ENCODE measurements at regions not wholly inside any gene's neighbourhood (a gene's known extent, or its start where the extent isn't known, plus 50 kb on each side); places are given as distances from the start of the nearest gene placed in this dataset.

DNA sequence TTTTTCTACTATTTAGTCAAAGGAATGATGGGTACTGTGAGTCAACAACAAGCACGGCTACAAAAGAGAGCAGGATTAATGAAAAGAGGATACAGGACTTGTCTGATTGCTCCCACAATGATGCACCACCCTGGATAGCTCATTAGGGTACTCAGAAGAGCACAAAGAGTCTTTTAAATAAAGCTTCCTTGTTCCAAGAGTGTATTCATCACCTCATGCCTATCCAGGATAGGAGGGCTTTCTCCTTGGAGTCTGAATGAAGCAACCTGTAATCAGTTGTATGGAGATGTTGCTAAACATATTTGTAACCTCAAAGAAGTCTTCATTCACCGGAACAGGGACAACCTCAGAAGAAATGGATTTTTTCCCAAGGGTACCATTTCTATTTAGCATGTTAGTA lies 219.5 kb upstream of the TMEM161B start:
- no peak for TF ChIP-seq EZH2 (IDR thresholded peaks at IDR 0.05; ENCODE audit: borderline replicate concordance, insufficient read depth, low read length, poor library complexity, severe bottlenecking)
- TF ChIP-seq, protein P1, sequence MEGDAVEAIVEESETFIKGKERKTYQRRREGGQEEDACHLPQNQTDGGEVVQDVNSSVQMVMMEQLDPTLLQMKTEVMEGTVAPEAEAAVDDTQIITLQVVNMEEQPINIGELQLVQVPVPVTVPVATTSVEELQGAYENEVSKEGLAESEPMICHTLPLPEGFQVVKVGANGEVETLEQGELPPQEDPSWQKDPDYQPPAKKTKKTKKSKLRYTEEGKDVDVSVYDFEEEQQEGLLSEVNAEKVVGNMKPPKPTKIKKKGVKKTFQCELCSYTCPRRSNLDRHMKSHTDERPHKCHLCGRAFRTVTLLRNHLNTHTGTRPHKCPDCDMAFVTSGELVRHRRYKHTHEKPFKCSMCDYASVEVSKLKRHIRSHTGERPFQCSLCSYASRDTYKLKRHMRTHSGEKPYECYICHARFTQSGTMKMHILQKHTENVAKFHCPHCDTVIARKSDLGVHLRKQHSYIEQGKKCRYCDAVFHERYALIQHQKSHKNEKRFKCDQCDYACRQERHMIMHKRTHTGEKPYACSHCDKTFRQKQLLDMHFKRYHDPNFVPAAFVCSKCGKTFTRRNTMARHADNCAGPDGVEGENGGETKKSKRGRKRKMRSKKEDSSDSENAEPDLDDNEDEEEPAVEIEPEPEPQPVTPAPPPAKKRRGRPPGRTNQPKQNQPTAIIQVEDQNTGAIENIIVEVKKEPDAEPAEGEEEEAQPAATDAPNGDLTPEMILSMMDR (IDR thresholded peaks at IDR 0.05; ENCODE audit: poor library complexity, severe bottlenecking): no peak
- TF ChIP-seq RAD21 (conservative IDR thresholded peaks at IDR 0.05): no peak
- TF ChIP-seq, protein P2, sequence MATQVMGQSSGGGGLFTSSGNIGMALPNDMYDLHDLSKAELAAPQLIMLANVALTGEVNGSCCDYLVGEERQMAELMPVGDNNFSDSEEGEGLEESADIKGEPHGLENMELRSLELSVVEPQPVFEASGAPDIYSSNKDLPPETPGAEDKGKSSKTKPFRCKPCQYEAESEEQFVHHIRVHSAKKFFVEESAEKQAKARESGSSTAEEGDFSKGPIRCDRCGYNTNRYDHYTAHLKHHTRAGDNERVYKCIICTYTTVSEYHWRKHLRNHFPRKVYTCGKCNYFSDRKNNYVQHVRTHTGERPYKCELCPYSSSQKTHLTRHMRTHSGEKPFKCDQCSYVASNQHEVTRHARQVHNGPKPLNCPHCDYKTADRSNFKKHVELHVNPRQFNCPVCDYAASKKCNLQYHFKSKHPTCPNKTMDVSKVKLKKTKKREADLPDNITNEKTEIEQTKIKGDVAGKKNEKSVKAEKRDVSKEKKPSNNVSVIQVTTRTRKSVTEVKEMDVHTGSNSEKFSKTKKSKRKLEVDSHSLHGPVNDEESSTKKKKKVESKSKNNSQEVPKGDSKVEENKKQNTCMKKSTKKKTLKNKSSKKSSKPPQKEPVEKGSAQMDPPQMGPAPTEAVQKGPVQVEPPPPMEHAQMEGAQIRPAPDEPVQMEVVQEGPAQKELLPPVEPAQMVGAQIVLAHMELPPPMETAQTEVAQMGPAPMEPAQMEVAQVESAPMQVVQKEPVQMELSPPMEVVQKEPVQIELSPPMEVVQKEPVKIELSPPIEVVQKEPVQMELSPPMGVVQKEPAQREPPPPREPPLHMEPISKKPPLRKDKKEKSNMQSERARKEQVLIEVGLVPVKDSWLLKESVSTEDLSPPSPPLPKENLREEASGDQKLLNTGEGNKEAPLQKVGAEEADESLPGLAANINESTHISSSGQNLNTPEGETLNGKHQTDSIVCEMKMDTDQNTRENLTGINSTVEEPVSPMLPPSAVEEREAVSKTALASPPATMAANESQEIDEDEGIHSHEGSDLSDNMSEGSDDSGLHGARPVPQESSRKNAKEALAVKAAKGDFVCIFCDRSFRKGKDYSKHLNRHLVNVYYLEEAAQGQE (IDR thresholded peaks at IDR 0.05; ENCODE audit: borderline replicate concordance): no peak
- no peak for TF ChIP-seq POLR2AphosphoS5 (IDR thresholded peaks at IDR 0.05)

All from neural cell (in vitro differentiated cells).